Activated CD8-positive, alpha-beta memory T cell treated with anti-CD3 and anti-CD28 coated beads for 24 hours (primary cell): ENCODE measurements at regions not wholly inside any gene's neighbourhood (a gene's known extent, or its start where the extent isn't known, plus 50 kb on each side); places are given as distances from the start of the nearest gene placed in this dataset.
"Not testable (repeated sequence)": the region's sequence is repeated elsewhere in the genome, so short reads cannot be mapped to it uniquely, and the experiment has no call there.

ENCODE experiments used
- DNase-seq: peaks from one replicate; pipeline ENCODE4 v3.0.0-alpha.2; 2020

DNA sequence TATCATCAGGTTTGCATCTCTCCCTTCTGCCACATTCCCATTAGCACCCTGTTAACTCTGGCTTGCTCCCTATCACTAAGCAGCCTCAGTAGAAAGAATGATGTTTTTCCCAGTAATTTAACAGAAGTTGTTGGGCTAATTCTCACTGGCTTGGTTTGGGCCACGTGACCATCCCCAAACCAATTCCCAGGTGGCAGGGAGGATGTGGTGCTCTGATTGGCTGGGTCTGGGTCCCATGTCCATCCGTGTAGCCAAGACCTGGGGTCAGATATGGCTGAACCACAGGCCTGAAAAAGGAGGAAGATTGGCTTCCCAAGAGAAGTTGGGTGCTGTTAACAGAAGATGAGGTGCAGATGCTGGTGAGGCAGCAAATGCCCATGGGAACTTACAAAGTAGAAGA lies 122.0 kb downstream of the BOD1 start:
- no peak for DNase-seq

GRCh38 chr5:173493846-173494245 lies 122.6 kb downstream of the BOD1 start:
- no peak for DNase-seq

DNA sequence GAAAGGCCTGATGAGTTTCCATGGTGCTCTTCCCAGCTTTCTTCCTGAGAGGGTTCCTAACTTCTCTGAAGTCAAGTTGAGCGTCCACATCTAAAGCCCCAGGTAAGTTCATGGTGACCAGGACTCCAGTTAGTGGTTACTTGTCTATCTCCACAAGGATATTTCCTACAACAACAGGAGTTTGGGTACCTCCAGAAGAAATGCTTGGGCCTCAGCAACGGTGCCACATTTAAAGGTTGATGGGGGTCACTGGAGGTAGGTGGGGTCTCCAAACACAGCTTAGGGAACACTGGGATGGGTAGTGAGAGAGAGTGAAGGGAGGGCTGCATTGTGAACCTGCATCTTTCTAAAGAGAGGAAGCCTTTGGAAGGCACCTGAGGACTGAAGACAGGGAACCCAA lies 123.4 kb downstream of the BOD1 start:
- DNase-seq: no peak

DNA sequence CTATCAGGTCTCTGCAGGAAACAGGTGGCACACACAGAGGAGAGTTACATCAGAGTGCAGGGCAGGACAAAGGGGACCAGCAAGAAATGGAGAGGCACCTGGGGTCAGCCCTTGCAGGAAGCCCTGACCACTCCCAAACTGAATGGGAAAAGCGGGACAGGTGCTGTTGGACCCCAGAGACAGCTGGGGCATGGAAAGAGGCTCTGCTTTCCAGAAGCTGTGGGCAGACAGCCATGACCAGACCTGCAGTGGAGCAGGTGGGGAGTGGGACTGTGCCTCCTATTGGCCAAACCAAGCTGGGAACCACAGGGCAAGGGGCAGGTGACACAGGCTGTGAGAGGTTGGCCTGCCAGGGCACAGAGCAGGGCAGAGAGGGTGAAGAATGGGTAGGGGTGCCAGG lies 125.8 kb downstream of the BOD1 start:
- no peak for DNase-seq

GRCh38 chr5:173488144-173488543 lies 128.3 kb downstream of the BOD1 start:
- DNase-seq: no peak

- no peak for DNase-seq
These were observed 129.2 kb downstream of the BOD1 start for GRCh38 chr5:173487300-173487699.

GRCh38 chr5:173486355-173487225 lies 129.9 kb downstream of the BOD1 start:
- no peak for DNase-seq

DNA sequence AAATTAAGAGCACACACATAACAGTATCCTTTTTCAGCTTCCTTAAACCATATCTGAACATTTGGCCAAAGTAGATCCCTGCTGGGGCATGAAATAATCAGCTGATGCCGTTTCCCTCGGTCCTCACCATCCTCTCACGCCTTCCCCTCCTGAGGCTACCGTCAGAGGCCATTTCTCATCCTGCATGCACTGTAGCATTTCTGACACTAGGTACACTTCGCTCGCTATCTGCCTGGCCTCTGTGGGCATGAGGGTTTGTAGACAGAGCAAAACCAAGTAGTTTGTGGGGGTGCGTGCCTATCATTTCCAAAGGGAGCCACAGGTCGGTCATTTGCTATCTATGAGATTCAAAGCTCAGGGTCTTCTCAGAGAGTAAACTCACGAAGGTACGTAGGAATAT lies 131.9 kb downstream of the BOD1 start:
- no peak for DNase-seq

DNA sequence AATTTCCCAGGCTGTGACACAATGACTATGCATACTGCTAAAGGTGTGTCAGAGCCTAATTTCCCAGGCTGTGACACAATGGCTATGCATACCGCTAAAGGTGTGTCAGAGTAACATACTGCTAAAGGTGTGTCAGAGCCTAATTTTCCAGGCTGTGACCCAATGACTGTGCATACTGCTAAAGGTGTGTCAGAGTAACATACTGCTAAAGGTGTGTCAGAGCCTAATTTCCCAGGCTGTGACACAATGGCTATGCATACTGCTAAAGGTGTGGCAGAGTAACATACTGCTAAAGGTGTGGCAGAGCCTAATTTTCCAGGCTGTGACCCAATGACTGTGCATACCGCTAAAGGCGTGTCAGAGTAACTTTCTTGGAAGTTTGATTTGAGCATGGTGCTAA lies 132.9 kb downstream of the BOD1 start:
- DNase-seq: not testable (repeated sequence)

DNA sequence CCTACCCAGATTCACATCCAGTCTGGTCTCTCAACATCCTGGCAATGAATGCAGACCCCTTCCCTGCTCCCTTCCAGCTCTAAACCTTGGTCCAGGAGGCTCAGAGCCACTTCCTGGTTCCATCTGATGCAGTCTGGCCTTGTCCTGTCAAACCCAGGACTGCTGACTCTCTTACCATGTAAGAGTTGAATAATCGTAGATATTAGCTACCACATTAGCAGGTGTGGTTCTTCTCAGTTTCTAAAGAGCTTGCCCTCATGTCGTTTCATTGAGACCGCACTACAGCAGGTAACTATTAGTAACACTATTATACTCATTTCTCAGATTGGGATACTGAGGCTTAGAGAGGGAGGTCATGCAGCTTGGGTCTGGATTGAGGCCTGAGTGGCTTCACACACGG lies 133.3 kb downstream of the BOD1 start:
- DNase-seq: no peak

DNA sequence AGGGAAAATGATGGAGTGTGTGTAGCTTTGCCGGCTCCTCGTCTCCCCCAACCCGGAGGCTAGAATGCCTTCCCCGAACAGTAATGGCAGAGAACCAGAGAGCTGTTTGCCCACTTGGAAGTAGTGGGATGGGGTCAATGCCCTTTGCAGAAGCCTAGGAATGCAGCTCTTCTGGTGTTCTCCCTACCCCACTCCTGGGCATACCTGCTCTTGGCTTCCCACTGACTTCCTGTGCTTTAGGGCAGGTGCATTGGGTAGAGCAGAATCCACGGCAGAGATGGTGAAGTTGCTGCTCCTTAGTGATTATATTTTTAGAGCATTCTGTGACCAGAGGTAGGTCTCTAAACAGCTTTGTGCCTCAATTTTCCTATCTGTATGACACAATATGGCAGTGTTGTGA lies 134.6 kb downstream of the BOD1 start:
- no peak for DNase-seq

GRCh38 chr5:173480896-173481295 lies 135.6 kb downstream of the BOD1 start:
- DNase-seq: no peak

GRCh38 chr5:173479711-173480110 lies 136.7 kb downstream of the BOD1 start:
- no peak for DNase-seq

- no peak for DNase-seq
These were observed 139.0 kb downstream of the BOD1 start for GRCh38 chr5:173477345-173478040.

DNA sequence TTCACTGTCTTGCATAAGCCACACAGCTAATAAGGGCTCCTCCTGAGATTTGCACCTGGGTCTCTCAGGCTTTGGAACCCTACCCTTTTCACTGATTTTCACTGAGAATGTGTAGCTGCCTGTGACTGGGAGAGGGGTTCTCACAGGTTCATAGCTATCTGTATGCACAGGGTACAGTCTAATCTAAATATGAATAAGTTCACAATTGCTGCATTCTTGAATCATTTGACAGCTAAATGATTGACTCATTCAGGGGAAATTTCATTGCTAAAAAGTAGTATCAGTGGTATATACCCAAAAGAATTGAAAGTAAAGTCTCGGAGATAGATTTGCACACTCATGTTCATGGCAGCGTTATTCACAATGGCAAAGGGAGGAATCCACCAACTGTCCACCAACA lies 140.7 kb downstream of the BOD1 start:
- DNase-seq: no peak

GRCh38 chr5:173474881-173475287 lies 141.6 kb downstream of the BOD1 start:
- no peak for DNase-seq

DNA sequence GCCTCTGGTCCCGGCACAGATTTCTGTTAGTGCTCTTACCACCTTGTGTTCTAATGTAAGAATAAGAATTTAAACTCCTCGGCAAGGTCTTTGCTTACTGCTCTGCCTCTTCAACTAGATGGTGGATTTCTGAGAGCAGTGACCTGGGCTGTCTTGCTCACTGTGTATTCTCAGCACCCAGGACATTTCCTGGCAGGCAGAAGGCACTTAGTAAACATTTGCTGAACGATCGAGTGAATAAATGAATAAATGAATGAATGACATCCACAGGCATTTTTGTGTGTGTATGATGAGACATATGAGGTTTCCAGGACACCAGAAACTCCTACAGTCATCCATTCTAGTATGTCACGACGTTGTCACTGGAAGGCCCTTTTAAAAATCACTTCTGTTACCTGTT lies 143.2 kb downstream of the BOD1 start:
- no peak for DNase-seq

DNA sequence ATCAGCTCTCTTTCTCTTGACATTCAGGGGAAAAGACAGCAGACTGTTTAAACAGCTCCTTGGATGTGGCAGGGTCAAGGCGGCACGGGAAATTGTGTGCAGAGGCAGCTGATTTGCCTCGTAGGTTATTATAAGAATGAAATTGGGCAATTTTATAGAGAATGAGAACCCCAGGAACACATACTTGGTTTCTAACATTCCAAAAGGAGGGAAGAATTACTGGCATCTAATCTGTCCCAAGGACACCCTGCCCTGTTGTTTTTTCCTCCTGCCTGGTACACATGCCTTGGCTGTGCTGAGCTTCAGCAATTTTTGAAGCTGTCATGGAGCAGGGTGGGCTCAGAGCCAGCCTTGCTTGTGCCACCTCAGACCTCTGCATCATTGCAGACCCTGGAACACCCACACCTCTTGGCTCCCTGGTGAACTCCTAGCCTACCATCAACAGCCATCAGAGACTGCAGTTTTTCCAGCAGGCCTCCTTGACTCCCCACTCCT lies 143.6 kb downstream of the BOD1 start:
- no peak for DNase-seq

- no peak for DNase-seq
These were observed 143.9 kb upstream of the STC2 start for GRCh38 chr5:173472164-173472563.

GRCh38 chr5:173468821-173469251 lies 140.6 kb upstream of the STC2 start:
- DNase-seq: no peak

DNA sequence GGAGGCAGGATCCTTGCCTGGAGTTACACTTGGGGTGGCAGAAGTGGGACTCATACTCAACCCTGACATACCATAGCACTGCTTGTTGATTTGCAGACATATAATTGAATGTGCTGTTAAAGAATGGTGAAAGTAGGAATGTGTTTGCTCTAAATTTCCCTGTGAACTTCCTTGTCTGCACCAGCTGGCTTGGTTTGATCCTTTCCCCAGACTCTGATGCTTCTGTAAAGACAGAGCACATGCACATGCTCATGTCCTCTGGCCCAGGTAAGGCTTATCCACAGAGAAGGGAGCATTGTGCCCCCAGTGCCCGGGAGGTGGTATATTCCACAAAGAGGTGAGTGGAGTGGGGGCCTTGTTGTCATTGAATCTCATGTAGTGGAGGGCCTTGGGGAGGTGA lies 138.0 kb upstream of the STC2 start:
- no peak for DNase-seq

GRCh38 chr5:173464813-173465212 lies 136.6 kb upstream of the STC2 start:
- no peak for DNase-seq

DNA sequence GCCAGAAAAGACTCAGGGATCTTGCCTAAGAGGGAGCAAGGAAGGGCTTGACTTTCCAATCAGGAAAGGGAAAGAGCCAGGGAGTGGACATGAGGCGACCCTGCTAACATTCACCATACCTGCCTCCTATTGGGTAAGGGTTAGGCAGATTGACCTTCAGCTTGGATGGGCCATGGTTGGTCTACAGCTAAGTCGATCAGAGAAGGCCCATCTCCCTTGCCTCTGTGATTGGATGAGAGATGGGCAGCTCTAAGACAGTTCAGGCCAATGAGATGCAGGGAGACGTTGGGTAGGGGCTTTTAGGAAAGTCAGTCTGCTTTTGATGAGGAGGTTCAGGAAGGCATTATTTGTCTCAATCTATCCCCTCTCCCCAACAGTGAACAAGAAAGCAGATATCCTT lies 135.0 kb upstream of the STC2 start:
- no peak for DNase-seq
